ENCODE measurements at regions not wholly inside any gene's neighbourhood (a gene's known extent, or its start where the extent isn't known, plus 50 kb on each side); places are given as distances from the start of the nearest gene placed in this dataset.

DNA sequence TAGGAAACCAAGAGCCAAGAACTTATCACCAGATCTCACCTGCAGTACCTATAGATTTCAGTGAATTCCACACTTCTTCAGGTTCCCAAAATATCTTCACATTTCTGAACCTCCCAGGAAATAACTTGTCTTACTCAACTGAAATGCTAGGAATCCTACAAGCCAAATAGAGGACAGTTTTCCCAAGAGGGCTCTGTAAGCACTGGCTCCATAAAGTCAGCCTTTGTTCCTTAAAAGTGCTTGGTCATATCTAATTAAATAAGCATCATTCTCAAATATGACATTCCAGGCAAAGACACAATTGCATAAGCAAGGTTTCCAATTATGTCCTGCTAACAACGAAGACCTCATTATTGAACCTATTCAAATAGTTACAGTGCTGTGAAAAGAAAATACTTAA, 154.6 kb upstream of the MGAT5 start:
- no peaks in the 10 kb centered on the region for H3K9me3 ChIP-seq (ENCODE audit: insufficient read depth, low read length)
- DNase-seq (ENCODE audit: low read depth, low spot score): no peak
- no peaks in the 10 kb centered on the region for H3K27me3 ChIP-seq (ENCODE audit: insufficient read depth, insufficient read length)
- H3K4me3 ChIP-seq (ENCODE audit: insufficient read length, low read depth): no peak overlapping the region
- no peaks in the 10 kb centered on the region for H3K4me1 ChIP-seq (ENCODE audit: insufficient read depth, insufficient read length)
- H3K36me3 ChIP-seq (ENCODE audit: insufficient read depth, insufficient read length, low read length): no peaks in the 10 kb centered on the region
- no peak for TF ChIP-seq YY1 (IDR thresholded peaks at IDR 0.05; ENCODE audit: insufficient read depth, insufficient read length)
- TF ChIP-seq SUZ12 (IDR thresholded peaks at IDR 0.05; ENCODE audit: extremely low read depth, insufficient read depth, insufficient read length): no peak
- TF ChIP-seq ZNF274 (IDR thresholded peaks at IDR 0.05; ENCODE audit: low read depth, low read length): no peak
- no peak overlapping the region for H3K9ac ChIP-seq (ENCODE audit: insufficient read length, low read depth)

DNA sequence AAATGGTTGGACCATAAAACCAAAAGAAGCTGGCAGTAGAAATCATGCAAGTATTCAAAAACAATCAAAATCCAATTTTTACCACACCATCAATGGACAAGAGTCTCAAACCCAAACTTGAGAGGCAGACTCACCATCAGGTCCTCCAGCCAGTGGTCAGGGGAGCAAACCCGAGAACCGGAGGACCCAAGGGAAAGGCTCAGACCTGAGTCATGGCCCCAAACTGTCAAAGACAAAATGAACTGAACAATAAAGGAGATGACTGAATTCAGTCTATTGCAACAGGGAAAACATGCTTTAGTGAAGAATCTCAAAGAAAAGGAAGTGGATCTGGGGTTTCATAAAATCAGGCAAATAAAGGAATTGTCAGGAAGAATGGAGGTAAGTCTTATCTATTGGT, 150.7 kb upstream of the MGAT5 start:
- H3K4me1 ChIP-seq (ENCODE audit: insufficient read depth, insufficient read length): no peaks in the 10 kb centered on the region
- H3K9me3 ChIP-seq (ENCODE audit: insufficient read depth, low read length): no peaks in the 10 kb centered on the region
- no peaks in the 10 kb centered on the region for H3K36me3 ChIP-seq (ENCODE audit: insufficient read depth, insufficient read length, low read length)
- H3K4me3 ChIP-seq (ENCODE audit: insufficient read length, low read depth): no peak overlapping the region
- H3K27me3 ChIP-seq (ENCODE audit: insufficient read depth, insufficient read length): no peaks in the 10 kb centered on the region
- H3K9ac ChIP-seq (ENCODE audit: insufficient read length, low read depth): no peak overlapping the region
- TF ChIP-seq SUZ12 (IDR thresholded peaks at IDR 0.05; ENCODE audit: extremely low read depth, insufficient read depth, insufficient read length) (no peak), ZNF274 (IDR thresholded peaks at IDR 0.05; ENCODE audit: low read depth, low read length) (no peak), YY1 (IDR thresholded peaks at IDR 0.05; ENCODE audit: insufficient read depth, insufficient read length) (no peak)
- no peak for DNase-seq (ENCODE audit: low read depth, low spot score)

DNA sequence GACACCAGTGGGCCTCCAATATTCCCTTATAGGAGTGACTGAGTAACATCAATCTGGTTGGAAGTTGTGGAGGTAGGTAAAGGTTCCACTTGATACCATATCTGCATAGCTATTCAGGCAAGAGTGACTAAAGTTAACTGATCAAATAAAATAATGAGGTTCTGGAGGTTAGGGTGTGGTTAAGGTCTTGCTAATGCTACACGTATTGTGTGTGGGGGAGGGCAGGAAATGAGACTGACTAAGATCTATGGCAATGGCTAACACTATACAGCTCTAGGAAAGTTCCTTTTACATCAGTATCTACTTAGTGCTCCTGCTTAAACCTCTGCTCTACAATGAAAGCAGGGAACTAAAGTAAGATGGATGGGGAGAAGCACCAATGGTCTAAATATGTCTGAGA, 149.1 kb upstream of the MGAT5 start:
- no peak for TF ChIP-seq YY1 (IDR thresholded peaks at IDR 0.05; ENCODE audit: insufficient read depth, insufficient read length)
- no peak for TF ChIP-seq ZNF274 (IDR thresholded peaks at IDR 0.05; ENCODE audit: low read depth, low read length)
- no peak for TF ChIP-seq SUZ12 (IDR thresholded peaks at IDR 0.05; ENCODE audit: extremely low read depth, insufficient read depth, insufficient read length)

DNA sequence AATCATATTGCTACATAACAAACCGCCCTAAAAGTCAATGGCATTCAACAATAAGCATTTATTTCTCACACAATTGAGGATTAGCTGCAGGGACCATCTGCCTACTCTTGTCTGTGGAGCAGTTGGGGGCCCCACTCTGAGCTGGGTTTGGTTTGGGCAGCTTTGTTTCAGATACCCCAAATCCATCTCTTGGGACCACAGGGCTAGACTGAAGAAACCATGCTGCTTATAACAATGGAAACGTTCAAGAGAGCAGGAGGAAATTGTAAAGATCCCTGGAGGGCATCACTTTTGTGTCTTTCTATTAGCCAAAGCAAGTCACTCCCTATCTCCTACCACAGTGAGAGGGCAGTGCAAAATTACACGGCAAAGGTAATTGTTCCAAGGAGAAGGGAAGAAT, 146.5 kb upstream of the MGAT5 start:
- Histone ChIP-seq H3K36me3 (ENCODE audit: insufficient read depth, insufficient read length, low read length) (no peaks in the 10 kb centered on the region), H3K4me3 (ENCODE audit: insufficient read length, low read depth) (no peak overlapping the region), H3K4me1 (ENCODE audit: insufficient read depth, insufficient read length) (no peaks in the 10 kb centered on the region), H3K9me3 (ENCODE audit: insufficient read depth, low read length) (peaks cover 18% of the 10 kb centered on the region), H3K9ac (ENCODE audit: insufficient read length, low read depth) (no peak overlapping the region), H3K27me3 (ENCODE audit: insufficient read depth, insufficient read length) (no peaks in the 10 kb centered on the region)
- TF ChIP-seq ZNF274 (IDR thresholded peaks at IDR 0.05; ENCODE audit: low read depth, low read length): no peak
- TF ChIP-seq SUZ12 (IDR thresholded peaks at IDR 0.05; ENCODE audit: extremely low read depth, insufficient read depth, insufficient read length): no peak
- no peak for TF ChIP-seq YY1 (IDR thresholded peaks at IDR 0.05; ENCODE audit: insufficient read depth, insufficient read length)
- peak; percentile 33 for DNase-seq (ENCODE audit: low read depth, low spot score)

More for the DNA sequence above, 149.1 kb upstream of the MGAT5 start:
- Histone ChIP-seq H3K9me3 (ENCODE audit: insufficient read depth, low read length) (peaks cover 7% of the 10 kb centered on the region; the same call in 1 of the 2 replicates), H3K27me3 (ENCODE audit: insufficient read depth, insufficient read length) (no peaks in the 10 kb centered on the region), H3K4me3 (ENCODE audit: insufficient read length, low read depth) (no peak overlapping the region), H3K4me1 (ENCODE audit: insufficient read depth, insufficient read length) (no peaks in the 10 kb centered on the region), H3K36me3 (ENCODE audit: insufficient read depth, insufficient read length, low read length) (no peaks in the 10 kb centered on the region), H3K9ac (ENCODE audit: insufficient read length, low read depth) (no peak overlapping the region)
- DNase-seq (ENCODE audit: low read depth, low spot score): no peak

DNA sequence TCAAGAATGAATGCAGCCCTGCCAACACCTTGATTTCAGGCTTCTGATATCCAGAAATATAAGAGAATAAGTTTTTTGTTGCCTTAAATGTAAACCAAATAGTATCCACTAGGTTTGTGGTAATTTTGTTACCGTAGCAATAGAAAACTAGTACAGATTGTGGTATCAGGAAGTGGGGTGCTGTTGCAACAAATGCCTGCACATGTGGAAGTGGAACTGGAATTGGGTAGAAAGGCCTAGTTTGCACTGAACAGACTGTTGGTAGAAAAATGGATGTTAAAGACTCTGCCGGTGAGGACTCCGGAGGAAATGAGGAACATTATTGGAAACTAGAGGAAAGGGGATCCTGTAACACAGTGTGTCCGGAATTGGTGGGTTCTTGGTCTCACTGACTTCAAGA, 145.8 kb upstream of the MGAT5 start:
- no peaks in the 10 kb centered on the region for H3K27me3 ChIP-seq (ENCODE audit: insufficient read depth, insufficient read length)
- H3K9me3 ChIP-seq (ENCODE audit: insufficient read depth, low read length): peaks cover 18% of the 10 kb centered on the region
- H3K9ac ChIP-seq (ENCODE audit: insufficient read length, low read depth): no peak overlapping the region
- no peak overlapping the region for H3K4me3 ChIP-seq (ENCODE audit: insufficient read length, low read depth)
- H3K36me3 ChIP-seq (ENCODE audit: insufficient read depth, insufficient read length, low read length): no peaks in the 10 kb centered on the region
- H3K4me1 ChIP-seq (ENCODE audit: insufficient read depth, insufficient read length): no peaks in the 10 kb centered on the region
- TF ChIP-seq SUZ12 (IDR thresholded peaks at IDR 0.05; ENCODE audit: extremely low read depth, insufficient read depth, insufficient read length) (no peak), YY1 (IDR thresholded peaks at IDR 0.05; ENCODE audit: insufficient read depth, insufficient read length) (no peak)
- no peak for DNase-seq (ENCODE audit: low read depth, low spot score)

DNA sequence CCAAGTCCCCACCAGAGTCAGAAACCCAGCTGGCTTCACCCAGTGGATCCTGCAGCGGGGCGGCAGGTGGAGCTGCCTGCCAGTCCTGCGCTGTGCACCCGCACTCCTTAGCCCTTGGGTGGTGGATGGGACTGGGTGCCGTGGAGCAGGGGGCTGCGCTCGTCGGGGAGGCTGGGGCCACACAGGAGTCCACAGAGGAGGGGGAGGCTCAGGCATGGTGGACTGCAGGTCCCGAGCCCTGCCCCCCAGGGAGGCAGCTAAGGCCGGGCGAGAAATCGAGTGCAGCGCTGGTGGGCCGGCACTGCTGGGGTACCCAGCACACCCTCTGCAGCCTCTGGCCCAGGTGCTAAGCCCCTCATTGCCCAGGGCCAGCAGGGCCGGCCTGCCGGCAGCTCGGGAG, 144.6 kb upstream of the MGAT5 start:
- DNase-seq (ENCODE audit: low read depth, low spot score): no peak
- no peak for TF ChIP-seq ZNF274 (IDR thresholded peaks at IDR 0.05; ENCODE audit: low read depth, low read length)
- no peak for TF ChIP-seq YY1 (IDR thresholded peaks at IDR 0.05; ENCODE audit: insufficient read depth, insufficient read length)
- no peak for TF ChIP-seq SUZ12 (IDR thresholded peaks at IDR 0.05; ENCODE audit: extremely low read depth, insufficient read depth, insufficient read length)
- H3K27me3 ChIP-seq (ENCODE audit: insufficient read depth, insufficient read length): no peaks in the 10 kb centered on the region
- no peaks in the 10 kb centered on the region for H3K4me1 ChIP-seq (ENCODE audit: insufficient read depth, insufficient read length)
- H3K9ac ChIP-seq (ENCODE audit: insufficient read length, low read depth): no peak overlapping the region
- H3K36me3 ChIP-seq (ENCODE audit: insufficient read depth, insufficient read length, low read length): no peaks in the 10 kb centered on the region
- H3K9me3 ChIP-seq (ENCODE audit: insufficient read depth, low read length): peaks cover 18% of the 10 kb centered on the region
- H3K4me3 ChIP-seq (ENCODE audit: insufficient read length, low read depth): no peak overlapping the region

DNA sequence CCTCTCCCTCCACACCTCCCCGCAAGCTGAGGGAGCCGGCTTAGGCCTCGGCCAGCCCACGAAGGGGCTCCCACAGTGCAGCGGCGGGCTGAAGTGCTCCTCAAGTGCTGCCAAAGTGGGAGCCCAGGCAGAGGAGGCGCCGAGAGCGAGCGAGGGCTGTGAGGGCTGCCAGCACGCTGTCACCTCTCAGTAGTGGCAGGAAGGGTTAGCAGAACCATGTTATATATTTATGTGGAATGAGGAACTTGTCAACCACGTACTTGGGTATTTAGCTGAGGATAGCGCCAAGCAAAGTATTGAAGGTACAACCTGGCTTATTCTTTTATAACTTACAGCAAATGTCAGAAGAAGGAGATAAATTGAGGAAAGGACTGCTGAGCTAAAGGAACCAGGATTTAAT, 144.1 kb upstream of the MGAT5 start:
- H3K4me1 ChIP-seq (ENCODE audit: insufficient read depth, insufficient read length): no peaks in the 10 kb centered on the region
- H3K27me3 ChIP-seq (ENCODE audit: insufficient read depth, insufficient read length): no peaks in the 10 kb centered on the region
- H3K4me3 ChIP-seq (ENCODE audit: insufficient read length, low read depth): no peak overlapping the region
- H3K9ac ChIP-seq (ENCODE audit: insufficient read length, low read depth): no peak overlapping the region
- TF ChIP-seq ZNF274 (IDR thresholded peaks at IDR 0.05; ENCODE audit: low read depth, low read length) (no peak), YY1 (IDR thresholded peaks at IDR 0.05; ENCODE audit: insufficient read depth, insufficient read length) (no peak), SUZ12 (IDR thresholded peaks at IDR 0.05; ENCODE audit: extremely low read depth, insufficient read depth, insufficient read length) (no peak)
- H3K36me3 ChIP-seq (ENCODE audit: insufficient read depth, insufficient read length, low read length): no peaks in the 10 kb centered on the region
- H3K9me3 ChIP-seq (ENCODE audit: insufficient read depth, low read length): peaks cover 18% of the 10 kb centered on the region
- no peak for DNase-seq (ENCODE audit: low read depth, low spot score)

DNA sequence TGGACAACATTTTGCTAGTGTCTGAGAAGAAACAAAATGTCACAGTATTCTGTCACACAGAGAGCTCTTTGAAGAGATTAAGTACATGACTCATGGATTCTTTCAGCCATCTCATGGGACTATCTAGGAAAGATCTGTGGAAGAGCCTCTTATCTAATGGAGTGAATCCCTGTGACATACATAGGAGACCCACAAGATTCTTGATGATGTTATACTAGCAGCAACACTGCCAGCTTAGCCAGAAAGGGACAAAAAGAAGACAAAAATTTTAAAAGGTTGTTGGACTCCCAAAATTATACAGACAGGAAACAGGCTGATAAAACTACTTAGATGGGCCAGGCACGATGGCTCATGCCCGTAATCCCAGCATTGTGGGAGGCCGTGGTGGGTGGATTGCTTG, 143.3 kb upstream of the MGAT5 start:
- Histone ChIP-seq H3K36me3 (ENCODE audit: insufficient read depth, insufficient read length, low read length) (no peaks in the 10 kb centered on the region), H3K4me3 (ENCODE audit: insufficient read length, low read depth) (no peak overlapping the region), H3K4me1 (ENCODE audit: insufficient read depth, insufficient read length) (no peaks in the 10 kb centered on the region), H3K9me3 (ENCODE audit: insufficient read depth, low read length) (peaks cover 18% of the 10 kb centered on the region), H3K27me3 (ENCODE audit: insufficient read depth, insufficient read length) (no peaks in the 10 kb centered on the region), H3K9ac (ENCODE audit: insufficient read length, low read depth) (no peak overlapping the region)
- TF ChIP-seq ZNF274 (IDR thresholded peaks at IDR 0.05; ENCODE audit: low read depth, low read length) (no peak), SUZ12 (IDR thresholded peaks at IDR 0.05; ENCODE audit: extremely low read depth, insufficient read depth, insufficient read length) (no peak), YY1 (IDR thresholded peaks at IDR 0.05; ENCODE audit: insufficient read depth, insufficient read length) (no peak)
- DNase-seq (ENCODE audit: low read depth, low spot score): no peak
